ENCODE measurements at regions not wholly inside any gene's neighbourhood (a gene's known extent, or its start where the extent isn't known, plus 50 kb on each side); places are given as distances from the start of the nearest gene placed in this dataset.
"Not testable (repeated sequence)": the region's sequence is repeated elsewhere in the genome, so short reads cannot be mapped to it uniquely, and the experiment has no call there.

DNA sequence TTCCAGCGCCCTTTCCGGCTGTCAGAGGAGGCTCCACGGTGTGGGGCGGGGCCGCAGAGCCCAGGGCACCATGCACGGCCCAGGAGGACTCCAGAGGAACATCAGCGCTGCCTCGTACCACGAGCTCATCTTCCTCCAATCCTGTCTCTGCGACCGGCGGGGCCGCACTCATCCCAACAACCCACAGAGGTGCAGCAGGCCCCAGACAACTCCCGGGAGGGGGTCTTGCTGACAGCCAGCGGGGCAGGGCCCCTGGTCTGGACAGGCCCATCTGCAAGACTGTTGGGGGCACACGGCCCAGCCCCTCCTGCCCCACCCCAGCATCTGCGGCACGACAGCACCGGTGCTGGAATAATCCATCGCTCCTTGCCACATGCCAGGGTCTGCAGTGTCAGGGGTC lies 88.8 kb downstream of the OLFM1 start:
- Histone ChIP-seq H3K9me3 (ENCODE audit: insufficient read depth, low read depth, low read length) (no peaks in the 10 kb centered on the region; the same call in 1 of the 2 replicates), H3K4me2 (ENCODE audit: low read depth, low read length, poor library complexity, severe bottlenecking) (no peak overlapping the region), H4K20me1 (ENCODE audit: insufficient read depth, low read length, poor library complexity, severe bottlenecking) (no peaks in the 10 kb centered on the region), H3K9me2 (replicated peaks; ENCODE audit: low read depth, low read length) (no peaks in the 10 kb centered on the region), H3K9ac (ENCODE audit: low read depth, low read length, poor library complexity, severe bottlenecking) (no peak overlapping the region), H2AFZ (ENCODE audit: low read length) (no peak overlapping the region), H3K4me1 (ENCODE audit: insufficient read depth, low read length, poor library complexity, severe bottlenecking) (no peaks in the 10 kb centered on the region), H3K27me3 (ENCODE audit: insufficient read depth, low read length, poor library complexity, severe bottlenecking) (no peaks in the 10 kb centered on the region), H3K4me3 (ENCODE audit: low read length, poor library complexity, severe bottlenecking) (no peak overlapping the region), H3K36me3 (ENCODE audit: insufficient read depth, low read length) (no peaks in the 10 kb centered on the region), H3F3A (ENCODE audit: low read depth) (no peaks in the 10 kb centered on the region), H3K79me2 (ENCODE audit: insufficient read depth, low read length) (no peaks in the 10 kb centered on the region)
- no peak for TF ChIP-seq EZH2phosphoT487 (IDR thresholded peaks at IDR 0.05; ENCODE audit: borderline replicate concordance)

DNA sequence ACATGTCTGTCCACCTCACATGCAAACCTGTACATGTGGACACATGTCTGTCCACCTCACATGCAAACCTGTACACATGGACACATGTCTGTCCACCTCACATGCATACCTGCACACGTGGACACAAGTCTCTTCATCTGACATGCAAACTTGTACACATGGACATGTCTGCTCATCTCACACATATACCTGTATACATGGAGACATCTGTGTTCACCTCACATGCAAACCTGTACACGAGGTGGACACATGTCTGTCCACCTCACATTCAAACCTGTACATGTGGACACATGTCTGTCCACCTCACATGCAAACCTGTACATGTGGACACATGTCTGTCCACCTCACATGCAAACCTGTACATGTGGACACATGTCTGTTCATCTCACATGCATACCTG lies 90.1 kb downstream of the OLFM1 start:
- not testable (repeated sequence) for H3F3A ChIP-seq (ENCODE audit: low read depth); H3K4me2 ChIP-seq (ENCODE audit: low read depth, low read length, poor library complexity, severe bottlenecking); H3K4me3 ChIP-seq (ENCODE audit: low read length, poor library complexity, severe bottlenecking); H3K27me3 ChIP-seq (ENCODE audit: insufficient read depth, low read length, poor library complexity, severe bottlenecking); H3K4me1 ChIP-seq (ENCODE audit: insufficient read depth, low read length, poor library complexity, severe bottlenecking); H3K79me2 ChIP-seq (ENCODE audit: insufficient read depth, low read length); H3K9me2 ChIP-seq (replicated peaks; ENCODE audit: low read depth, low read length); H3K9me3 ChIP-seq (ENCODE audit: insufficient read depth, low read depth, low read length); H2AFZ ChIP-seq (ENCODE audit: low read length); H4K20me1 ChIP-seq (ENCODE audit: insufficient read depth, low read length, poor library complexity, severe bottlenecking); H3K36me3 ChIP-seq (ENCODE audit: insufficient read depth, low read length); H3K9ac ChIP-seq (ENCODE audit: low read depth, low read length, poor library complexity, severe bottlenecking)

DNA sequence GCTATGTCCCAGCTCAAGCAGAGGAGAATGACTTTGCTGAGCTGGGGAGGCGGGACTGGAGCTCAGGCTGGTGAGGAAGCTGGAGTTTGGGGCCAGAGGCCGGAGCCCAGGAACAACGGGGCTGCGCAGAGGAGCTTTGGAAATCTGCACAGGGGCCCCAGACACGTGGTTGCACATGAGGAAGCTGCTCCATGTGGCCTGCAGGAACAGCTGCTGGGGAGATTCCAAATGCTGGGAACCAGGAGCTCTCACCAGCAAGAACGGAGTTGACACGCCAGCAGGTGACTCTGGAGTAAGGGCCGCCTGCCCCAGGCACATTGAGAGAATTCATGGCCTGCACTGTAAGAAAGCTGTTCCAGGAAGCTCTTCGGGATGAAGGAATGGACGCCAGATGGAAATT lies 91.0 kb downstream of the OLFM1 start:
- no peak overlapping the region for H3K9ac ChIP-seq (ENCODE audit: low read depth, low read length, poor library complexity, severe bottlenecking)
- TF ChIP-seq, protein P1, sequence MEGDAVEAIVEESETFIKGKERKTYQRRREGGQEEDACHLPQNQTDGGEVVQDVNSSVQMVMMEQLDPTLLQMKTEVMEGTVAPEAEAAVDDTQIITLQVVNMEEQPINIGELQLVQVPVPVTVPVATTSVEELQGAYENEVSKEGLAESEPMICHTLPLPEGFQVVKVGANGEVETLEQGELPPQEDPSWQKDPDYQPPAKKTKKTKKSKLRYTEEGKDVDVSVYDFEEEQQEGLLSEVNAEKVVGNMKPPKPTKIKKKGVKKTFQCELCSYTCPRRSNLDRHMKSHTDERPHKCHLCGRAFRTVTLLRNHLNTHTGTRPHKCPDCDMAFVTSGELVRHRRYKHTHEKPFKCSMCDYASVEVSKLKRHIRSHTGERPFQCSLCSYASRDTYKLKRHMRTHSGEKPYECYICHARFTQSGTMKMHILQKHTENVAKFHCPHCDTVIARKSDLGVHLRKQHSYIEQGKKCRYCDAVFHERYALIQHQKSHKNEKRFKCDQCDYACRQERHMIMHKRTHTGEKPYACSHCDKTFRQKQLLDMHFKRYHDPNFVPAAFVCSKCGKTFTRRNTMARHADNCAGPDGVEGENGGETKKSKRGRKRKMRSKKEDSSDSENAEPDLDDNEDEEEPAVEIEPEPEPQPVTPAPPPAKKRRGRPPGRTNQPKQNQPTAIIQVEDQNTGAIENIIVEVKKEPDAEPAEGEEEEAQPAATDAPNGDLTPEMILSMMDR (conservative IDR thresholded peaks at IDR 0.05; ENCODE audit: low read length), result no peak
- TF ChIP-seq EZH2phosphoT487 (IDR thresholded peaks at IDR 0.05; ENCODE audit: borderline replicate concordance), result no peak
- H3K4me1 ChIP-seq (ENCODE audit: insufficient read depth, low read length, poor library complexity, severe bottlenecking), result no peaks in the 10 kb centered on the region
- H3K27me3 ChIP-seq (ENCODE audit: insufficient read depth, low read length, poor library complexity, severe bottlenecking), result no peaks in the 10 kb centered on the region
- H4K20me1 ChIP-seq (ENCODE audit: insufficient read depth, low read length, poor library complexity, severe bottlenecking), result no peaks in the 10 kb centered on the region
- H3K9me3 ChIP-seq (ENCODE audit: insufficient read depth, low read depth, low read length), result no peaks in the 10 kb centered on the region; the same call in 1 of the 2 replicates
- H3K4me3 ChIP-seq (ENCODE audit: low read length, poor library complexity, severe bottlenecking), result no peak overlapping the region
- H3K79me2 ChIP-seq (ENCODE audit: insufficient read depth, low read length), result no peaks in the 10 kb centered on the region
- H3F3A ChIP-seq (ENCODE audit: low read depth), result no peaks in the 10 kb centered on the region
- no peaks in the 10 kb centered on the region for H3K9me2 ChIP-seq (replicated peaks; ENCODE audit: low read depth, low read length)
- no peak overlapping the region for H3K4me2 ChIP-seq (ENCODE audit: low read depth, low read length, poor library complexity, severe bottlenecking)
- no peaks in the 10 kb centered on the region for H3K36me3 ChIP-seq (ENCODE audit: insufficient read depth, low read length)
- no peak overlapping the region for H2AFZ ChIP-seq (ENCODE audit: low read length)

DNA sequence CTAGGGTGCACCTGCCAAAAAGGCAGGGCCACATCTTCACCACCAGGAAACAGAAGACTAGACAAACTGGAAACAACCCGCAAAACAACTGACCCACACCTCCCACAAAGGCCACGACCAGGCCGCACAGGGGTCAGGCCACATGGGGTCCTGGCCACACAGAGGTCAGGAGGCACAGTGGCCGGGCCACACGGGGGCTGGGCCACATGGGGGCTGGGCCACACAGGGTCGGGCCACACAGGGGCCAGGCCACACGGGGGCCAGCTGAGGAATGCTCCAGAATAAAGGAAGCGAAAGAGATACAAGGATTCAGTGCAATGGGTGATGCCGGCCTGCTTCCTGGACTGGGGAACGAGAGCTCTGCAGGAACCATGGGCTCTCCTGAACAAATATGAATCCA lies 91.6 kb downstream of the OLFM1 start:
- Histone ChIP-seq H3K9me3 (ENCODE audit: insufficient read depth, low read depth, low read length) (no peaks in the 10 kb centered on the region; the same call in 1 of the 2 replicates), H2AFZ (ENCODE audit: low read length) (no peak overlapping the region), H3K4me1 (ENCODE audit: insufficient read depth, low read length, poor library complexity, severe bottlenecking) (no peaks in the 10 kb centered on the region), H3K4me2 (ENCODE audit: low read depth, low read length, poor library complexity, severe bottlenecking) (no peak overlapping the region), H3F3A (ENCODE audit: low read depth) (no peaks in the 10 kb centered on the region), H3K9me2 (replicated peaks; ENCODE audit: low read depth, low read length) (no peaks in the 10 kb centered on the region), H3K79me2 (ENCODE audit: insufficient read depth, low read length) (no peaks in the 10 kb centered on the region), H3K36me3 (ENCODE audit: insufficient read depth, low read length) (no peaks in the 10 kb centered on the region), H4K20me1 (ENCODE audit: insufficient read depth, low read length, poor library complexity, severe bottlenecking) (no peaks in the 10 kb centered on the region), H3K9ac (ENCODE audit: low read depth, low read length, poor library complexity, severe bottlenecking) (no peak overlapping the region), H3K27me3 (ENCODE audit: insufficient read depth, low read length, poor library complexity, severe bottlenecking) (no peaks in the 10 kb centered on the region), H3K4me3 (ENCODE audit: low read length, poor library complexity, severe bottlenecking) (no peak overlapping the region)
- no peak for TF ChIP-seq EZH2phosphoT487 (IDR thresholded peaks at IDR 0.05; ENCODE audit: borderline replicate concordance)
- TF ChIP-seq, protein P1 (conservative IDR thresholded peaks at IDR 0.05; ENCODE audit: low read length), result no peak

All from Loucy (cell line).